GM06990 (cell line): ENCODE measurements at regions not wholly inside any gene's neighbourhood (a gene's known extent, or its start where the extent isn't known, plus 50 kb on each side); places are given as distances from the start of the nearest gene placed in this dataset.

Experiments
- DNase-seq: peaks from one replicate; pipeline ENCODE4 v3.0.0-alpha.2; 2011; ENCODE audit not compliant: insufficient read length; ENCODE audit errors: extremely low read depth
- H3K27me3 ChIP-seq: replicated peaks from 2 replicates; pipeline ENCODE4 v1.6.0; 2011; ENCODE audit warnings: low read length; ENCODE audit not compliant: control insufficient read depth, insufficient read depth
- H3K36me3 ChIP-seq: 2 replicates; pipeline ENCODE4 v1.5.1; 2011; ENCODE audit warnings: low read length; ENCODE audit not compliant: control insufficient read depth, insufficient read depth
- H3K4me3 ChIP-seq: replicated peaks from 2 replicates; pipeline ENCODE4 v1.5.1; 2011; ENCODE audit warnings: low read depth, mild to moderate bottlenecking, control low read depth, low read length
- TF ChIP-seq, protein P1 (sequence below): IDR thresholded peaks from 2 replicates; pipeline ENCODE4 v1.5.1; 2011; ENCODE audit warnings: low read length, control low read depth, mild to moderate bottlenecking, inconsistent platforms; ENCODE audit not compliant: insufficient read depth, poor library complexity, severe bottlenecking

DNA sequence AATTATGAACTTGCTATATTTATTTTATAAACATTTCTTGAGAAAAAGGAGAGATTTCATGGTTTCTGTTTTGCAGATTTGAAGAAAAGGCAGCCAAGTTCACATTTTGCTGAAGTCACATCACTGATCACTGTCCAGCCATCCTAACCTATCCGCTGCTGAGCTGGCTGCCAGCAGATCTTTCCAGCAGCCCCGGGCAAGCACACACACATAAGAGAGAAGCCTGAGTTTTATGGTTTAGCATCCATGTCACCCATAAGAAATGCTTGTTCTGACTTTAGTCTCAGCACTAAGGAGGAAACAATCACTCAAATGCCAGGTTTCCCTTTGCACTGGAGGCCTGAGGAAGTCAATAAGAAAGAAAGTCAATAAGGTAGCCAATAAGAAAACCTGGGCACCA lies 287.1 kb downstream of the SMOC2 start:
- no peaks in the 10 kb centered on the region for H3K36me3 ChIP-seq
- no peak for DNase-seq
- TF ChIP-seq, protein P1, sequence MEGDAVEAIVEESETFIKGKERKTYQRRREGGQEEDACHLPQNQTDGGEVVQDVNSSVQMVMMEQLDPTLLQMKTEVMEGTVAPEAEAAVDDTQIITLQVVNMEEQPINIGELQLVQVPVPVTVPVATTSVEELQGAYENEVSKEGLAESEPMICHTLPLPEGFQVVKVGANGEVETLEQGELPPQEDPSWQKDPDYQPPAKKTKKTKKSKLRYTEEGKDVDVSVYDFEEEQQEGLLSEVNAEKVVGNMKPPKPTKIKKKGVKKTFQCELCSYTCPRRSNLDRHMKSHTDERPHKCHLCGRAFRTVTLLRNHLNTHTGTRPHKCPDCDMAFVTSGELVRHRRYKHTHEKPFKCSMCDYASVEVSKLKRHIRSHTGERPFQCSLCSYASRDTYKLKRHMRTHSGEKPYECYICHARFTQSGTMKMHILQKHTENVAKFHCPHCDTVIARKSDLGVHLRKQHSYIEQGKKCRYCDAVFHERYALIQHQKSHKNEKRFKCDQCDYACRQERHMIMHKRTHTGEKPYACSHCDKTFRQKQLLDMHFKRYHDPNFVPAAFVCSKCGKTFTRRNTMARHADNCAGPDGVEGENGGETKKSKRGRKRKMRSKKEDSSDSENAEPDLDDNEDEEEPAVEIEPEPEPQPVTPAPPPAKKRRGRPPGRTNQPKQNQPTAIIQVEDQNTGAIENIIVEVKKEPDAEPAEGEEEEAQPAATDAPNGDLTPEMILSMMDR = no peak
- no peaks in the 10 kb centered on the region for H3K27me3 ChIP-seq
- no peak overlapping the region for H3K4me3 ChIP-seq

DNA sequence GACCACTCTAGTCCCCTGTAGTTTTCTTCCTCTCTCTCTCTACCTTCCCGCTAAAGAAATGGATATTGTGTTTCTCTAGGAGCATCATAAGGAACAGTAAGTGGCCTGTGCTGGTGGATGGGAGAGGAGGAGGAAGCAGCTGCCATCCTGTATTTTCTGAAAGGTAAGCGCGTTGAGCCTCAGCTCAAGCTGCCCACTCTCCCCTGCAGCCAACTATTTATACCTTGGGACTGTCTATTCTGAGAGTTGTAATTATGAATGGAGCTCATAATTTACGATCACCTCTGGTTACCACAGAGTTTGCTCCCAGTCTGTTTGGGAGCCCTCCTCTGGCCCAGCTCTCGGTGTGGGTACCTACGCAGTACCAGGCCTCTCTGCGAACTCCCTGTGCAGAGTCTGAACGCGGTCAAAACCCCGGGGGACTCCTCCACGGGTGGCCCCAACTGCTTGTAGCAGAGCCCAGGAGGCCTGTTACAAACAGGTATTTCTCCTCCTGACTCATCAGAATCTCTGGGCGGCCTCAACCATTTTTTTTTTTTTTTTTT lies 285.4 kb downstream of the SMOC2 start:
- TF ChIP-seq, protein P1 = no peak

GRCh38 chr6:168725802-168726201 lies 284.8 kb downstream of the SMOC2 start:
- DNase-seq = no peak
- TF ChIP-seq, protein P1 = no peak
- no peak overlapping the region for H3K4me3 ChIP-seq
- H3K36me3 ChIP-seq = no peaks in the 10 kb centered on the region
- H3K27me3 ChIP-seq = no peaks in the 10 kb centered on the region

More for the DNA sequence above, 285.4 kb downstream of the SMOC2 start:
- Histone ChIP-seq H3K27me3 (no peaks in the 10 kb centered on the region), H3K4me3 (no peak overlapping the region), H3K36me3 (no peaks in the 10 kb centered on the region)
- DNase-seq = no peak

DNA sequence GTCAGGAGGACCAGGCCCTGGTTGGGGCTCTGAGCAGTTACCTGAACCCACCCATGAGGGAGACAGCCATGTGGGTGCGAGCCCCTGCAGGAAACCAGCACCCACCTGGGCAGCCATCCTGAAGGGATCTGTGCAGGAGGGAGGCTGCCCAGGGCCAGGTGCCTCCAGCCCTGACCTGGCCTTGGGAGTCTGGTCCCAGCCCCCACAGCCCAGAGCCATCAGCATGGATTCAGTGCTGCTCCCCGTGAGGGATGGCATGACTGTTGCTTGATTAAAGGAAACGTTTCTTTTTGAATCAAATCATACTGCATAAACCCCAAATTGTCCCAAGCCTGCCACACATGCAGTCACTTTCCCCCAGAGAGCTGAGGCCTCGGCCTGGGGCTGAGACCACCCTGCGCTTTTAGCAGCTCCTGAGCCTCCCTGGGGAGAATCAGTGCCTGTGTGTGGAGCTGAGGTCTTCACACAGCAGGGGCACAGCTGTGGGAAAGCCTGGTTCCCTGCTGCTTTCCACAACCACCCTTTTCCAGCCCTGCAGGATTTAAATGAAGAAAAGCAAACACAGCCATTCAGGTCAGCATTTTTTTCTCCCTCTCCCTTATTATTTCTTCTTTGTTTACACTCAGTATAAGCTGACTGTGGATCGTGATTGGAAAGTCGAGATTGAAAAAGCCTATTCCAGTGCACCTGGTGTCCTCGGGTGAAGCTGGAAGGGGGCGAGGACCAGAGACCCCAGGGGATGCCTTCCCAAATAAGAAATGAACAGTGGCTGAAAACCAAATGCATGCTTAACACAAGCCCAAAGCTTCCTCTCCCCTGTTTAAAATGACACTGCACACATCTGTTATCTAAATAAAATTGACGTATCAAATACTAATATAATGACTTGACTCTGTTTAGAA lies 283.9 kb downstream of the SMOC2 start:
- H3K4me3 ChIP-seq = no peak overlapping the region
- no peak for DNase-seq
- H3K27me3 ChIP-seq = no peaks in the 10 kb centered on the region
- no peaks in the 10 kb centered on the region for H3K36me3 ChIP-seq
- TF ChIP-seq, protein P1 = no peak

DNA sequence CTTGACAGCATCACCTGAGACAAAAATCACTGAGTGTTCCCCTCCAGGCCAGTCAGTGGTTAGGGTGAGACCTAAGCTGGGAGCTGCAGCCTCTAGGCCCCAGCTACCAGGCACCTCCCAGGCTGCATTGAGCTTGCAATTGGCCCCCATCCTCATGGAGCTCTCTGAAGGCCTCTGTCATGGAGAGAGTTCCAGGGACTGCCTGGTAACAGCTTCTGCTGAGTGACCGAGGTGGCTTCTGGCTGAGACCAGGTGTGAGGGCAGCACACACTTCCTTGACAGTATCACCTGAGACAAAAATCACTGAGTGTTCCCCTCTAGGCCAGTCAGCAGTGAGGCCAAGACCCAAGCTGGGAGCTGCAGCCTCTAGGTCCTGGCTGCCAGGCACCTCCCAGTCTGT lies 283.0 kb downstream of the SMOC2 start:
- H3K4me3 ChIP-seq = no peak overlapping the region
- no peak for DNase-seq
- no peaks in the 10 kb centered on the region for H3K27me3 ChIP-seq
- TF ChIP-seq, protein P1 = no peak
- no peaks in the 10 kb centered on the region for H3K36me3 ChIP-seq
